Kidney epithelial cell (primary cell): ENCODE measurements at regions not wholly inside any gene's neighbourhood (a gene's known extent, or its start where the extent isn't known, plus 50 kb on each side); places are given as distances from the start of the nearest gene placed in this dataset.
"Not testable (repeated sequence)": the region's sequence is repeated elsewhere in the genome, so short reads cannot be mapped to it uniquely, and the experiment has no call there.

Experiments
- DNase-seq: peaks from one replicate; pipeline ENCODE4 v3.0.0-alpha.2; 2010; ENCODE audit warnings: low read depth
- H3K27me3 ChIP-seq: 2 replicates; pipeline ENCODE4 v1.6.0; 2011; ENCODE audit warnings: low read length; ENCODE audit not compliant: control insufficient read depth, insufficient read depth
- H3K36me3 ChIP-seq: 2 replicates; pipeline ENCODE4 v1.5.1; 2011; ENCODE audit warnings: low read length; ENCODE audit not compliant: control insufficient read depth, insufficient read depth
- H3K4me3 ChIP-seq: 2 replicates; pipeline ENCODE4 v1.5.1; 2011; ENCODE audit warnings: low read depth, mild to moderate bottlenecking, control low read depth, low read length
- TF ChIP-seq, protein P1 (sequence below): IDR thresholded peaks from 2 replicates; pipeline ENCODE4 v1.5.1; 2011; ENCODE audit warnings: mild to moderate bottlenecking, moderate library complexity, low read length, control low read depth, inconsistent platforms; ENCODE audit not compliant: insufficient read depth, poor library complexity, severe bottlenecking

- no peak overlapping the region for H3K4me3 ChIP-seq
- no peaks in the 10 kb centered on the region for H3K27me3 ChIP-seq
- TF ChIP-seq, protein P1, sequence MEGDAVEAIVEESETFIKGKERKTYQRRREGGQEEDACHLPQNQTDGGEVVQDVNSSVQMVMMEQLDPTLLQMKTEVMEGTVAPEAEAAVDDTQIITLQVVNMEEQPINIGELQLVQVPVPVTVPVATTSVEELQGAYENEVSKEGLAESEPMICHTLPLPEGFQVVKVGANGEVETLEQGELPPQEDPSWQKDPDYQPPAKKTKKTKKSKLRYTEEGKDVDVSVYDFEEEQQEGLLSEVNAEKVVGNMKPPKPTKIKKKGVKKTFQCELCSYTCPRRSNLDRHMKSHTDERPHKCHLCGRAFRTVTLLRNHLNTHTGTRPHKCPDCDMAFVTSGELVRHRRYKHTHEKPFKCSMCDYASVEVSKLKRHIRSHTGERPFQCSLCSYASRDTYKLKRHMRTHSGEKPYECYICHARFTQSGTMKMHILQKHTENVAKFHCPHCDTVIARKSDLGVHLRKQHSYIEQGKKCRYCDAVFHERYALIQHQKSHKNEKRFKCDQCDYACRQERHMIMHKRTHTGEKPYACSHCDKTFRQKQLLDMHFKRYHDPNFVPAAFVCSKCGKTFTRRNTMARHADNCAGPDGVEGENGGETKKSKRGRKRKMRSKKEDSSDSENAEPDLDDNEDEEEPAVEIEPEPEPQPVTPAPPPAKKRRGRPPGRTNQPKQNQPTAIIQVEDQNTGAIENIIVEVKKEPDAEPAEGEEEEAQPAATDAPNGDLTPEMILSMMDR = no peak
- H3K36me3 ChIP-seq = no peaks in the 10 kb centered on the region
- no peak for DNase-seq
Measured at GRCh38 chr6:1170794-1171193, 141.1 kb upstream of the FOXQ1 start.

- TF ChIP-seq, protein P1 = no peak
- no peaks in the 10 kb centered on the region for H3K27me3 ChIP-seq
- peak; percentile 41 for DNase-seq
- H3K36me3 ChIP-seq = no peaks in the 10 kb centered on the region
- no peak overlapping the region for H3K4me3 ChIP-seq
Measured at GRCh38 chr6:1164600-1164999, 147.3 kb upstream of the FOXQ1 start.

DNA sequence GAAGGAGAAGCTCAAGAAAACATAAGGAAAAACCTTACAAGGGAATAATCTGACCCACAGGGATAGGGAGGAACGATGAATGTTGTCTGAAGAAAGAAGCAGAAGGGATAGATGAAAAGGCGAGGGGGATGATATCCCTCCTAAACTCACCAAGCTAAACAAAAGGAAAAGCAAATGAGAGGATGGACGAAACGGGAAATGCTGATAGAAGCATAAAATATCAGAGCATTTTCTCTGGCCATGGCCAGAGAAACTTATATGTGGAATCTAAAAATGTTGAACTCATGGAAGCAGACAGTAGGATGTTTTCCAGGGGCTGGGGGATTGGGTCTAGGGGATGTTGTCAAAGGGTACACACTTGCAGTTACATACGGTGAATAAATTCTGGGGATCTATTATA is 148.4 kb upstream of the FOXQ1 start:
- Histone ChIP-seq H3K36me3 (no peaks in the 10 kb centered on the region), H3K27me3 (no peaks in the 10 kb centered on the region), H3K4me3 (no peak overlapping the region)
- TF ChIP-seq, protein P1 = no peak
- no peak for DNase-seq

- Histone ChIP-seq H3K36me3 (no peaks in the 10 kb centered on the region), H3K4me3 (no peak overlapping the region), H3K27me3 (no peaks in the 10 kb centered on the region)
- TF ChIP-seq, protein P1 = no peak
- no peak for DNase-seq
Measured at GRCh38 chr6:1162367-1163275, 149.3 kb upstream of the FOXQ1 start.

DNA sequence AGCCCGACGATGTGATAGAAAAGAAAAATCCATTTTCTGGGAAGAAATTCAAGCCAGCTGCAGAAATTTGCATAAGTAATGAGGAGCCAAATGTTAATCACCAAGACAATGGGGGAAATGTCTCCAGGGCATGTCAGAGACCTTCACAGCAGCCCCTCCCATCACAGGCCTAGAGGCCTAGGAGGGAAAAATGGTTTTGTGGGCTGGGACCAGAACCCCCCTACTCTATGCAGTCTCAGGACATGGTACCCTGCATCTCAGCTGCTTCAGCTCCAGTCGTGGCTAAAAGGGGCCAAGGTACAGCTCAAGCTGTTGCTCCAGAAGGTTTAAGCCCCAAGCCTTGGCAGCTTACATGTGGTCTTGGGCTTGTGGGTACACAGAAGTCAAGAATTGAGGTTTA is 155.5 kb upstream of the FOXQ1 start:
- not testable (repeated sequence) for H3K4me3 ChIP-seq, DNase-seq, H3K36me3 ChIP-seq, H3K27me3 ChIP-seq

DNA sequence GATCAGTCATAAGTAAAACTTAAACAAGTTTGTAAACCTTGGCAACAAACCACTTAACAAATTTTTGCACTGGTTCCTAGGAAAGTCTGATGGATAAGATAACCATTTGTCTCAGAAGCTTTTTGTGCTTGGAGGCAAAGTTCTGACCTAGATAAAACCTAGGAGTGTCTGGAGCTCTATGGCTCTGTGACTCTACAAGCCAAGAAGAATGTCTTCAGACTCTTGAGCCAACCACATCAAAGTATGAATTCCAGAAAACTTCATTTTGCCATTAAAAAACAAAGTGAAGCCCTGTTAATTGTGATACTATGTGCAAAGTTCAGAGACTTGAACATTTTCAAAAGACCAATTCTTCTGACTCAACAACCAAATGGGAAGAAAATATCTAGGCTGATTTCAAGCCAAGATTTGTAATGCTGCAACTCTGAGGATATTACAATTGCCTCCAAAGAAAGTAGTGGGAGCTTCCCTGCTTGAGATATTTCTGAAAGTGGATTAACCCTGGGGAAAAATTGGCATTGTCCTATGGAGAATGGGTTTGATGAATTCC is 158.1 kb upstream of the FOXQ1 start:
- TF ChIP-seq, protein P1 = no peak
- DNase-seq = no peak
- no peak overlapping the region for H3K4me3 ChIP-seq
- H3K36me3 ChIP-seq = no peaks in the 10 kb centered on the region
- H3K27me3 ChIP-seq = peaks cover 2% of the 10 kb centered on the region
